Breast epithelium (tissue), 4 donors: ENCODE measurements at regions not wholly inside any gene's neighbourhood (a gene's known extent, or its start where the extent isn't known, plus 50 kb on each side); places are given as distances from the start of the nearest gene placed in this dataset.

ENCODE experiments used
- DNase-seq, 2 donors: peaks; one replicate each; pipeline ENCODE4 v3.0.0-alpha.2; 2019; ENCODE audit warnings: low spot score in 2 of 2
- H3K27ac ChIP-seq, 2 donors: fragments of 200-600 bp; sonication (generic) in 1 of 2; one replicate each; pipeline ENCODE4 v1.5.1; 2016 to 2019; ENCODE audit warnings: mild to moderate bottlenecking in 1 of 2
- H3K27me3 ChIP-seq, 2 donors: fragments of 200-600 bp; sonication (generic) in 1 of 2; one replicate each; pipeline versions ENCODE4 v1.5.1 to v1.6.0; 2017 to 2019; ENCODE audit warnings: control low read depth in 1 of 2, mild to moderate bottlenecking in 1 of 2
- H3K36me3 ChIP-seq: fragments of 200-600 bp; one replicate; pipeline ENCODE4 v1.5.1; 2019
- H3K4me1 ChIP-seq, 2 donors: fragments of 200-600 bp; sonication (generic); one replicate each; pipeline ENCODE4 v1.5.1; 2016 to 2019; ENCODE audit warnings: control low read depth in 1 of 2
- H3K4me3 ChIP-seq, 3 donors: fragments of 200-600 bp; sonication (generic); 1 replicate in 2 of 3; 2 replicates in 1 of 3; pipeline ENCODE4 v1.5.1; 2016 to 2019; ENCODE audit warnings: mild to moderate bottlenecking in 3 of 3, moderate library complexity in 2 of 3
- H3K9me3 ChIP-seq, 2 donors: fragments of 200-600 bp; sonication (generic) in 1 of 2; one replicate each; pipeline ENCODE4 v1.5.1; 2016 to 2019; ENCODE audit warnings: control low read depth in 1 of 2
- POLR2A ChIP-seq: fragments of 450-650 bp; IDR thresholded peaks from one replicate; pipeline ENCODE4 v1.6.1; 2016; ENCODE audit warnings: antibody characterized with exemption, mild to moderate bottlenecking, moderate library complexity
- POLR2AphosphoS5 ChIP-seq, 3 donors: sonication (generic); formaldehyde crosslinking; IDR thresholded peaks; one replicate each; pipeline ENCODE4 v1.6.1; 2017; ENCODE audit warnings: antibody characterized with exemption in 3 of 3
- intact Hi-C: fragments of 100-400 bp; cut with DNase I; formaldehyde crosslinking; loops from one replicate; pipeline ENCODE4 v1.15.1; 2023; ENCODE audit warnings: low total_unique reads
- TF ChIP-seq, protein P1 (sequence below), 3 donors: fragments of 450-650 bp; IDR thresholded peaks; one replicate each; pipeline ENCODE4 v1.5.1; 2016 to 2017; ENCODE audit warnings: antibody characterized with exemption in 3 of 3, mild to moderate bottlenecking in 3 of 3, moderate library complexity in 3 of 3

DNA sequence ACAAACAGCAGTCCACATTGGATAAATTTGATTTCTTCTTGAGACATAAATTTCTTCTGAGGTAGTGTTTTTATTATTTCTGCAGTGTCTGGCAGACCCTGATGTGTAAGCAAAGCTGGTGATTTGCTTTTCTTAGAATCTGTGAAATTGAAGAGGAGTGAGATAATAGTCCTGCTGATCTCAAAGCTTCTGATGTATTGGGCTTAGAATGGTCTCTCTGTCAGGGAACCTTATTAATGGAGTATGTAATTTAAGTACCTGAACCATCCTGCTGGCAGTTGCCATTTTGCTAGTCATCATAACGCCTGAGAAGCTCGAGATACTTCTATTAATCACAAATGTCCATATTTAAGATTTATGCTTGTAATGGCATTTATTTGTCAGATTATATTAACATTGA lies 464.5 kb upstream of the PRICKLE1 start:
- intact Hi-C loops = no loop called here
- H3K36me3 ChIP-seq = no peaks in the 10 kb centered on the region
- H3K27ac ChIP-seq = no peak overlapping the region
- H3K9me3 ChIP-seq = no peaks in the 10 kb centered on the region
- DNase-seq = no peak
- TF ChIP-seq POLR2AphosphoS5 (IDR thresholded peaks at IDR 0.05) (no peak), POLR2A (no peak)
- TF ChIP-seq, protein P1, sequence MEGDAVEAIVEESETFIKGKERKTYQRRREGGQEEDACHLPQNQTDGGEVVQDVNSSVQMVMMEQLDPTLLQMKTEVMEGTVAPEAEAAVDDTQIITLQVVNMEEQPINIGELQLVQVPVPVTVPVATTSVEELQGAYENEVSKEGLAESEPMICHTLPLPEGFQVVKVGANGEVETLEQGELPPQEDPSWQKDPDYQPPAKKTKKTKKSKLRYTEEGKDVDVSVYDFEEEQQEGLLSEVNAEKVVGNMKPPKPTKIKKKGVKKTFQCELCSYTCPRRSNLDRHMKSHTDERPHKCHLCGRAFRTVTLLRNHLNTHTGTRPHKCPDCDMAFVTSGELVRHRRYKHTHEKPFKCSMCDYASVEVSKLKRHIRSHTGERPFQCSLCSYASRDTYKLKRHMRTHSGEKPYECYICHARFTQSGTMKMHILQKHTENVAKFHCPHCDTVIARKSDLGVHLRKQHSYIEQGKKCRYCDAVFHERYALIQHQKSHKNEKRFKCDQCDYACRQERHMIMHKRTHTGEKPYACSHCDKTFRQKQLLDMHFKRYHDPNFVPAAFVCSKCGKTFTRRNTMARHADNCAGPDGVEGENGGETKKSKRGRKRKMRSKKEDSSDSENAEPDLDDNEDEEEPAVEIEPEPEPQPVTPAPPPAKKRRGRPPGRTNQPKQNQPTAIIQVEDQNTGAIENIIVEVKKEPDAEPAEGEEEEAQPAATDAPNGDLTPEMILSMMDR (IDR thresholded peaks at IDR 0.05) = no peak
- no peak overlapping the region for H3K4me3 ChIP-seq
- H3K27me3 ChIP-seq = no peaks in the 10 kb centered on the region
- H3K4me1 ChIP-seq = no peaks in the 10 kb centered on the region

DNA sequence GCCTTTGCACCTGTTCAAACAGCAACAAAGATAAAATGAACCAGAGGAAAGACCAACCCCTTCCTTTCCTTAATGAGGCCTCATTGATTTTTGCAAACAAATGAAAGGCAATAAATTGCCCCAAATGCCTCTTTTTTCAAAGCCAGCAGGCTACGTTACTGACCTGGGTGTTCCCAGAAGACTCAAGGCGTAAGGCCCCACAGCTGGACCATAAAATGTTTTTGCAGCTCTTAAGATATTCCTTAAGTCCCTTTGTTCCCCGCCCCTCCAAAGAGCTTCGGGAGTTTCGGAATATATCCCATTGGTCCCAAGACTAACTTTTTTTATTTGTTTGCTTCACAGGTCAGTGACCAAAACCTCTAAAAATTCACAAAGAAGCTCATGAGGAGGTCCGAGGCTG lies 462.9 kb upstream of the PRICKLE1 start:
- Histone ChIP-seq H3K9me3 (no peaks in the 10 kb centered on the region), H3K4me3 (no peak overlapping the region), H3K27me3 (no peaks in the 10 kb centered on the region), H3K36me3 (no peaks in the 10 kb centered on the region), H3K27ac (no peak overlapping the region), H3K4me1 (no peaks in the 10 kb centered on the region)
- no peak for DNase-seq
- TF ChIP-seq, protein P1 (IDR thresholded peaks at IDR 0.05) = no peak
- TF ChIP-seq POLR2A (no peak), POLR2AphosphoS5 (IDR thresholded peaks at IDR 0.05) (no peak)
- intact Hi-C loops = no loop called here

DNA sequence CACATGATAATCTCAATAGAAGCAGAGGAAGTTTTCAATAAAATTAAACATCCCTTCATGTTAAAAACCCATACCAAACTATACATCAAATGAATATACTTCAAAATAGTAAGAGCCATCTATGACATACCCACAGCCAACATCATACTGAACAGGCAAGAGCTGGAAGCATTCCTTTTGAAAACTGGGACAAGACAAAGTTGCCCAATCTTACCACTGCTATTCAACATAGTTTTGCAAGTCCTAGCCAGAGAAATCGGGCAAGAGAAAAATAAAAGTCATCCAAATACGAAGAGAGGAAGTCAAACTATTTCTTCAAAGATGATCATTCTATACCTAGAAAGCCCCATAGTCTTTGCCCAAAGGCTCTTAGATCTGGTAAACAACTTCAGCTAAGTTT lies 454.7 kb upstream of the PRICKLE1 start:
- Histone ChIP-seq H3K27me3 (no peaks in the 10 kb centered on the region), H3K36me3 (no peaks in the 10 kb centered on the region), H3K9me3 (no peaks in the 10 kb centered on the region), H3K4me1 (no peaks in the 10 kb centered on the region), H3K27ac (no peak overlapping the region), H3K4me3 (no peak overlapping the region)
- DNase-seq = no peak
- intact Hi-C loops = no loop called here
- TF ChIP-seq POLR2A (no peak), POLR2AphosphoS5 (IDR thresholded peaks at IDR 0.05) (no peak)
- TF ChIP-seq, protein P1 (IDR thresholded peaks at IDR 0.05) = no peak

DNA sequence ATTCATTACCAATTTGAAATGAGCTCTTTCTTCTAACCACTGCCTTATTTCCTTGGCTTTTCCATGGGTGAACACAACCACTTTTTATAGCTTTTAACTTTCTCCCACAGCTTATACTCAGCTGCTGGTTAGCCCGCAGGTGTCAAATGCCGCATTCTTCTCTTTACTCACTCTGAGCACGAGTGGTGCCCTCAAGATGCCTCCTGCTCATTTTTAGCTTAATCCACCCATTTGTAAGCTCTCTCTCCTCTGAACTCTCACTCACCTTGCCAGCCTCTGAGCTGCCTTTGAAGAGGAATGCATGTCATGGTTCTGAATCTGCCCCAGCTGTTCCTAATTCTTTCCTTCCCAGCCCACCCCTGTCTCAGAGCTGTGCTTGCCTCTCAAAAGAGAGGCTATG lies 449.4 kb upstream of the PRICKLE1 start:
- H3K27ac ChIP-seq = no peak overlapping the region
- no peaks in the 10 kb centered on the region for H3K9me3 ChIP-seq
- H3K36me3 ChIP-seq = no peaks in the 10 kb centered on the region
- no peak overlapping the region for H3K4me3 ChIP-seq
- intact Hi-C loops = no loop called here
- DNase-seq = no peak
- TF ChIP-seq POLR2AphosphoS5 (IDR thresholded peaks at IDR 0.05) (no peak), POLR2A (no peak)
- TF ChIP-seq, protein P1 (IDR thresholded peaks at IDR 0.05) = no peak
- H3K4me1 ChIP-seq = no peaks in the 10 kb centered on the region
- H3K27me3 ChIP-seq = no peaks in the 10 kb centered on the region

DNA sequence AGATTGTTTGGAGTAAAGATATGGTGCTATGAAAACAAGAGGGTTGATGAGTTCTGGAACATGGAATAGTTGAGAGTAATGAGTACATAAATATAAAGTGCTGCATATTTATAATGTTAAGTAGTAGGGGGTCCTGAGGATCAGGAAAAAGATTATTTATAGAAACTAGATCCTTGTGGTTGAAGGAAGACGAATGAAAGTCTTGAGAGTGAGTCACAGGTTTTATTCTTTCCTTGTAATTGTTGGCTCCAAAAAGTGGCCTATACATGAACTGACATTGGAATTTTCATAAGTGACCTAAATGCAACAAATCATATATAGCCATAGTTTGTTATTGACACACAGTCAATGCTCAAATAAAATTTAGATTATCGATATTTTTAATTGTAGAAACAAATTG lies 440.4 kb upstream of the PRICKLE1 start:
- Histone ChIP-seq H3K36me3 (no peaks in the 10 kb centered on the region), H3K4me3 (no peak overlapping the region), H3K27me3 (no peaks in the 10 kb centered on the region), H3K4me1 (no peaks in the 10 kb centered on the region), H3K27ac (no peak overlapping the region), H3K9me3 (peaks cover 0 to 7% of the 10 kb centered on the region in 2 donors)
- no peak for DNase-seq
- TF ChIP-seq POLR2AphosphoS5 (IDR thresholded peaks at IDR 0.05) (no peak), POLR2A (no peak)
- TF ChIP-seq, protein P1 (IDR thresholded peaks at IDR 0.05) = no peak
- intact Hi-C loops = no loop called here
